A673 (cell line): ENCODE measurements at regions not wholly inside any gene's neighbourhood (a gene's known extent, or its start where the extent isn't known, plus 50 kb on each side); places are given as distances from the start of the nearest gene placed in this dataset.

ENCODE experiments used
- BruUV-seq: library from RNA; stranded (reverse); fragments of 400-500 nt; replicated peaks from 2 replicates; lab custom pipeline; 2021; lab: Mats Ljungman, UMichigan
- CTCF ChIA-PET: fragments of 300-600 bp; sonication (Branson Sonifier 250); formaldehyde crosslinking; loops from one replicate; lab custom pipeline; 2022; ENCODE audit warnings: antibody characterized with exemption; lab: Charles Lee
- POLR2A ChIA-PET: fragments of 300-600 bp; sonication (Branson Sonifier 250); formaldehyde crosslinking; loops from one replicate; lab custom pipeline; 2022; ENCODE audit warnings: antibody characterized with exemption; ENCODE audit not compliant: low non-redundant PET; lab: Charles Lee
- DNase-seq: peaks from one replicate; pipeline ENCODE4 v3.0.0-alpha.2; 2015; ENCODE audit warnings: low spot score
- H3K27ac ChIP-seq: fragments of 200-600 bp; sonication (generic); 2 replicates; pipeline ENCODE4 v1.5.1; 2016; ENCODE audit warnings: mixed run types, low read depth, mild to moderate bottlenecking, mixed read lengths, antibody characterized with exemption, low read length; ENCODE audit not compliant: poor library complexity, severe bottlenecking
- H3K27me3 ChIP-seq: fragments of 200-600 bp; sonication (generic); replicated peaks from 2 replicates; pipeline ENCODE4 v1.6.1; 2017; ENCODE audit warnings: mixed run types, low read depth, mild to moderate bottlenecking, mixed read lengths, antibody characterized with exemption, low read length; ENCODE audit not compliant: insufficient read depth, poor library complexity
- H3K36me3 ChIP-seq: fragments of 200-600 bp; sonication (generic); 2 replicates; pipeline ENCODE4 v1.6.1; 2016; ENCODE audit warnings: mixed run types, mild to moderate bottlenecking, mixed read lengths, antibody characterized with exemption, low read length; ENCODE audit not compliant: insufficient read depth, poor library complexity, severe bottlenecking
- H3K4me1 ChIP-seq: fragments of 200-600 bp; sonication (generic); 2 replicates; pipeline ENCODE4 v1.6.1; 2017; ENCODE audit warnings: mixed run types, mild to moderate bottlenecking, mixed read lengths, antibody characterized with exemption, low read length; ENCODE audit not compliant: insufficient read depth, poor library complexity, severe bottlenecking
- H3K4me3 ChIP-seq: fragments of 200-600 bp; sonication (generic); 2 replicates; pipeline ENCODE4 v1.5.1; 2016; ENCODE audit warnings: low read depth, mixed run types, mild to moderate bottlenecking, mixed read lengths, low read length; ENCODE audit not compliant: poor library complexity, severe bottlenecking
- H3K9me3 ChIP-seq: fragments of 200-600 bp; sonication (generic); 2 replicates; pipeline ENCODE4 v1.6.1; 2016; ENCODE audit warnings: mixed run types, low read depth, mild to moderate bottlenecking, mixed read lengths, antibody characterized with exemption, low read length; ENCODE audit not compliant: poor library complexity, severe bottlenecking
- EZH2 ChIP-seq: fragments of 200-600 bp; sonication (generic); IDR thresholded peaks from 2 replicates; pipeline ENCODE4 v1.6.1; 2017; ENCODE audit warnings: borderline replicate concordance, low read depth, mild to moderate bottlenecking, mixed read lengths, antibody characterized with exemption, low read length; ENCODE audit not compliant: poor library complexity, severe bottlenecking
- intact Hi-C: fragments of 100-400 bp; cut with micrococcal nuclease; formaldehyde crosslinking; loops from one replicate; pipeline ENCODE4 v1.10.0; 2022; ENCODE audit not compliant: unreplicated experiment
- TF ChIP-seq, protein P1 (sequence below): fragments of 300-800, 200-600 bp; sonication (generic); conservative IDR thresholded peaks from 2 replicates; pipeline ENCODE4 v1.5.1; 2017; ENCODE audit warnings: low read depth, mild to moderate bottlenecking, antibody characterized with exemption, low read length, moderate library complexity, mixed read lengths

DNA sequence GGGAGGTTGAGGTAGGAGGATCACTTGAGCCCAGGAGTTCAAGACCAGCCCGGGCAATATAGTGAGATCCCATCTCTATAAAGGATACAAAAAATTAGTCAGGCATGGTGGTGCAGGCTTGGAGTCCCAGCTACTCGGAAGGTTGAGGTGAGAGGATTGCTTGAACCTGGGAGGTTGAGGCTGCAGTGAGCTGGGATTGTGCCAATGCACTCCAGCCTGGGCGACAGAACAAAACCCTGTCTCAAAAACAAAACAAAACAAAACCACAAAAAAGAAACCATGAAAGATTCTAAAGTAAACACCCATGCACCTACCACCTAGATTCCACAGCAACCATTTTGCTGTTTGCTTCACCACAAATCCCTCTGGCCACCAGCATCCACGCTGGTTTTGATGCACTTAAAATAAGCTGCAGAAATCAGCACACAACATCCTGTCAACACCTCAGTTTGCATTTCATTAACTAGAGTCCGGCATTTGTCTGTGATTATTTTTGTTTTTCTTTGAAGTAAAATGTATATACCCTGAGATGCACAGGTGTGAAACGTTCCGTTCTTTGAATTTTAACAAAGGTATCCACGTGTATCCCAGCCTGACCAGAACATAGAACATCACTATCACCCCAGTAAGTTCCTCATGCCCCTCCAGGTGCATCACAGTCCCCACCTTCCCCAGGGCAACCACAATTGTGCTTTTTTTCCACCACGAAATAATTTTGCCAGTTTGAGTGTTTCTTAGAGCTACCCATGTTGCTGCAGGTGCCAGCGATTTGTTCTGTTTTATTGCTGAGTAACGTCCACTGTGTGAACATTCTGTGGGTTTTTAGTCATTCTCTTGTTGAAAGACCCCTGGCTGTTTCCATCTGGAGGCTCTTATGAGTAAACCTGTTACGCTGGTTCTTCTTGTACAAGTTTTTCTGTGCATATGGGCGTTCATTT, 191.5 kb downstream of the SEC14L1 start:
- intact Hi-C loops = loop anchor here (5.0 to 10.0 kb wide), 3 partner anchors 40 to 102 kb away; no protein-coding TSS in a partner anchor
- Histone ChIP-seq H3K27ac (no peak overlapping the region), H3K27me3 (no peaks in the 10 kb centered on the region), H3K4me1 (peaks cover 8% of the 10 kb centered on the region), H3K36me3 (no peaks in the 10 kb centered on the region), H3K4me3 (no peak overlapping the region), H3K9me3 (peaks cover 15% of the 10 kb centered on the region)
- no peak for DNase-seq
- ChIA-PET POLR2A (no interaction called here), CTCF (interaction anchor here (0.6 to 2.1 kb wide), 5 partner anchors 9 to 561 kb away, joined by 3 to 8 read pairs (median 3); no protein-coding TSS in a partner anchor)
- no peak for TF ChIP-seq EZH2
- TF ChIP-seq, protein P1, sequence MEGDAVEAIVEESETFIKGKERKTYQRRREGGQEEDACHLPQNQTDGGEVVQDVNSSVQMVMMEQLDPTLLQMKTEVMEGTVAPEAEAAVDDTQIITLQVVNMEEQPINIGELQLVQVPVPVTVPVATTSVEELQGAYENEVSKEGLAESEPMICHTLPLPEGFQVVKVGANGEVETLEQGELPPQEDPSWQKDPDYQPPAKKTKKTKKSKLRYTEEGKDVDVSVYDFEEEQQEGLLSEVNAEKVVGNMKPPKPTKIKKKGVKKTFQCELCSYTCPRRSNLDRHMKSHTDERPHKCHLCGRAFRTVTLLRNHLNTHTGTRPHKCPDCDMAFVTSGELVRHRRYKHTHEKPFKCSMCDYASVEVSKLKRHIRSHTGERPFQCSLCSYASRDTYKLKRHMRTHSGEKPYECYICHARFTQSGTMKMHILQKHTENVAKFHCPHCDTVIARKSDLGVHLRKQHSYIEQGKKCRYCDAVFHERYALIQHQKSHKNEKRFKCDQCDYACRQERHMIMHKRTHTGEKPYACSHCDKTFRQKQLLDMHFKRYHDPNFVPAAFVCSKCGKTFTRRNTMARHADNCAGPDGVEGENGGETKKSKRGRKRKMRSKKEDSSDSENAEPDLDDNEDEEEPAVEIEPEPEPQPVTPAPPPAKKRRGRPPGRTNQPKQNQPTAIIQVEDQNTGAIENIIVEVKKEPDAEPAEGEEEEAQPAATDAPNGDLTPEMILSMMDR = no peak
- BruUV-seq = no TSS peak

DNA sequence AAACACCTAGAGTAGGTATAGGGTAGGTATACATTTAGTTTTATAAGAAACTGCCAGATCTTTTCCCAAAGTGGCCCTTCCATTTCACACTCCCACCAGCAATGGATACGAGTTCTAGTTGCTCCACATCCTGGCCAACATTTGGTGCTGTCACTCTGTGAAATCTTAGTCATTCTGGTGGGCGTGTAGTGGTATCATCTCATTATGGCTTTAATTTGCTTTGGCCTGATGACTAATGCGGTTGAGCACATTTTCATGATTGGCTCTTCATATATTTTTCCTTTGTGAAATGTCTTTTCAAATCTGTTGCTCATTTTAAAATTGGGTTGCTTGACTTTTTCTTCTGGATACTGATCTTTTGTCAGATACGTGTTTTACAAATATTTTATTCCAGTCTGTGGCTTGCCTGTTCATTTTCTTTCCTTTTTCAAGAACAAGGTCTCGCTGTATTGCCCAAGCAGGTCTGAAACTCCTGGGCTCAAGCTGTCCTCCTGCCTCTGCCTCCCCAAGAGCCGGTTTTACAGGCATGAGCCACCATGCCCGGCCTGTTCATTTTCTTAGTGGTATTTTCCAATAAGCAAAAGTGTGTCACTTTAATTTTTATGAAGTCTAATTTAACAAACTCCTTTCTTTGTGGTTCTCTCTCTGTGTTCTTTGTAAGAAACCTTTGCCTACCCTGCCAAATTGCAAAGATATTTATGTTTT, 192.4 kb downstream of the SEC14L1 start:
- peak; percentile 64 for DNase-seq
- H3K27ac ChIP-seq = no peak overlapping the region
- BruUV-seq = no TSS peak

DNA sequence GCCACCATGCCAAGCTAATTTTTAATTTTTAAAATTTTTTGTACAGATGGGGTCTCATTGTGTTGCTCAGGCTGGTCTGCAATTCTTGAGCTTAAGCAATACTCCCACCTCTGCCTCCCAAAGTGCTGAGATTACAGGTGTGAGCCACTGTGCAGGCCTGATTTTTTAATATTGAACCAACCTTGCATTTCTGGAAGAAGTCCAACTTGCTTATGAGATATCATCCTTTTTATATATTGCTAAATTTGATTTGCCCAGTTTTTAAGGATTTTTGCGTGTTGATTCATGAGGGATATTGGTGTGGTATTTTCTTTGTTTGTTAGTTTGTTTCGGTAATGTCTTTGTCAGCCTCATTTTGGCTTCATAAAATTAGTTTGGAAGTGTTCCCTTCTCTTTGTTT, 196.4 kb downstream of the SEC14L1 start:
- TF ChIP-seq EZH2 = no peak
- TF ChIP-seq, protein P1 = no peak
- Histone ChIP-seq H3K9me3 (peaks cover 17% of the 10 kb centered on the region), H3K27ac (no peak overlapping the region), H3K27me3 (no peaks in the 10 kb centered on the region), H3K36me3 (no peaks in the 10 kb centered on the region), H3K4me3 (no peak overlapping the region), H3K4me1 (no peaks in the 10 kb centered on the region)
- ChIA-PET CTCF (no interaction called here), POLR2A (no interaction called here)
- BruUV-seq = no TSS peak
- intact Hi-C loops = loop anchor here (10.0 kb wide), 1 partner anchor 98 kb away; no protein-coding TSS in a partner anchor
- no peak for DNase-seq

More for the DNA sequence above, 192.4 kb downstream of the SEC14L1 start:
- intact Hi-C loops = loop anchor here (5.0 to 10.0 kb wide), 3 partner anchors 39 to 102 kb away; no protein-coding TSS in a partner anchor
- ChIA-PET POLR2A (no interaction called here), CTCF (interaction anchor here (0.6 kb wide), 1 partner anchor 133 kb away, joined by 3 read pairs; no protein-coding TSS in a partner anchor)
- TF ChIP-seq, protein P1 = no peak
- no peak for TF ChIP-seq EZH2
- Histone ChIP-seq H3K4me1 (peaks cover 8% of the 10 kb centered on the region), H3K36me3 (no peaks in the 10 kb centered on the region), H3K27me3 (no peaks in the 10 kb centered on the region), H3K4me3 (no peak overlapping the region), H3K9me3 (peaks cover 17% of the 10 kb centered on the region)
